A673 (cell line): ENCODE measurements at regions not wholly inside any gene's neighbourhood (a gene's known extent, or its start where the extent isn't known, plus 50 kb on each side); places are given as distances from the start of the nearest gene placed in this dataset.

ENCODE experiments used
- BruUV-seq: library from RNA; stranded (reverse); fragments of 400-500 nt; replicated peaks from 2 replicates; lab custom pipeline; 2021; lab: Mats Ljungman, UMichigan
- CTCF ChIA-PET: fragments of 300-600 bp; sonication (Branson Sonifier 250); formaldehyde crosslinking; loops from one replicate; lab custom pipeline; 2022; ENCODE audit warnings: antibody characterized with exemption; lab: Charles Lee
- POLR2A ChIA-PET: fragments of 300-600 bp; sonication (Branson Sonifier 250); formaldehyde crosslinking; loops from one replicate; lab custom pipeline; 2022; ENCODE audit warnings: antibody characterized with exemption; ENCODE audit not compliant: low non-redundant PET; lab: Charles Lee
- DNase-seq: peaks from one replicate; pipeline ENCODE4 v3.0.0-alpha.2; 2015; ENCODE audit warnings: low spot score
- H3K27ac ChIP-seq: fragments of 200-600 bp; sonication (generic); 2 replicates; pipeline ENCODE4 v1.5.1; 2016; ENCODE audit warnings: mixed run types, low read depth, mild to moderate bottlenecking, mixed read lengths, antibody characterized with exemption, low read length; ENCODE audit not compliant: poor library complexity, severe bottlenecking
- H3K27me3 ChIP-seq: fragments of 200-600 bp; sonication (generic); replicated peaks from 2 replicates; pipeline ENCODE4 v1.6.1; 2017; ENCODE audit warnings: mixed run types, low read depth, mild to moderate bottlenecking, mixed read lengths, antibody characterized with exemption, low read length; ENCODE audit not compliant: insufficient read depth, poor library complexity
- H3K36me3 ChIP-seq: fragments of 200-600 bp; sonication (generic); 2 replicates; pipeline ENCODE4 v1.6.1; 2016; ENCODE audit warnings: mixed run types, mild to moderate bottlenecking, mixed read lengths, antibody characterized with exemption, low read length; ENCODE audit not compliant: insufficient read depth, poor library complexity, severe bottlenecking
- H3K4me1 ChIP-seq: fragments of 200-600 bp; sonication (generic); 2 replicates; pipeline ENCODE4 v1.6.1; 2017; ENCODE audit warnings: mixed run types, mild to moderate bottlenecking, mixed read lengths, antibody characterized with exemption, low read length; ENCODE audit not compliant: insufficient read depth, poor library complexity, severe bottlenecking
- H3K4me3 ChIP-seq: fragments of 200-600 bp; sonication (generic); 2 replicates; pipeline ENCODE4 v1.5.1; 2016; ENCODE audit warnings: low read depth, mixed run types, mild to moderate bottlenecking, mixed read lengths, low read length; ENCODE audit not compliant: poor library complexity, severe bottlenecking
- H3K9me3 ChIP-seq: fragments of 200-600 bp; sonication (generic); 2 replicates; pipeline ENCODE4 v1.6.1; 2016; ENCODE audit warnings: mixed run types, low read depth, mild to moderate bottlenecking, mixed read lengths, antibody characterized with exemption, low read length; ENCODE audit not compliant: poor library complexity, severe bottlenecking
- EZH2 ChIP-seq: fragments of 200-600 bp; sonication (generic); IDR thresholded peaks from 2 replicates; pipeline ENCODE4 v1.6.1; 2017; ENCODE audit warnings: borderline replicate concordance, low read depth, mild to moderate bottlenecking, mixed read lengths, antibody characterized with exemption, low read length; ENCODE audit not compliant: poor library complexity, severe bottlenecking
- intact Hi-C: fragments of 100-400 bp; cut with micrococcal nuclease; formaldehyde crosslinking; loops from one replicate; pipeline ENCODE4 v1.10.0; 2022; ENCODE audit not compliant: unreplicated experiment
- TF ChIP-seq, protein P1 (sequence below): fragments of 300-800, 200-600 bp; sonication (generic); conservative IDR thresholded peaks from 2 replicates; pipeline ENCODE4 v1.5.1; 2017; ENCODE audit warnings: low read depth, mild to moderate bottlenecking, antibody characterized with exemption, low read length, moderate library complexity, mixed read lengths

DNA sequence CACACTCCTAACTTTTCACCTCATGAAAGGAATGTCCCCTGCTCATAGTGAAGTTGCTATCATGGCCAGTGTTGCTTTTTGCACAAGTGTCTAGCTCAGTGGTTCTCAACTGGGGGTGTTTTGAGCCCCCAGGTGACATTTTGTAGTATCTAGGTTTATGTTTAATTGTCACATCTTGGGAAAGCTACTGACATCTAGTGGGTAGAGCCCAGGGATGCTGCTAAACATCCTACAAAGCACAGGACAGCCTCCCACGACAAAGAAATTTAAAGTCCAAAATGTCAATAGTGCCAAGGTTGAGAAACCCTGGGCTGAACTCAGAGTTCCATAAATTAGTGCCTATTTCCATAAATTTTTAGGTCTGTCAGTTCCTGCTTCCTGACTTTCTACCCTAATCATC lies 70.7 kb upstream of the HCCS start:
- H3K9me3 ChIP-seq: no peaks in the 10 kb centered on the region
- H3K27ac ChIP-seq: no peak overlapping the region
- TF ChIP-seq, protein P1, sequence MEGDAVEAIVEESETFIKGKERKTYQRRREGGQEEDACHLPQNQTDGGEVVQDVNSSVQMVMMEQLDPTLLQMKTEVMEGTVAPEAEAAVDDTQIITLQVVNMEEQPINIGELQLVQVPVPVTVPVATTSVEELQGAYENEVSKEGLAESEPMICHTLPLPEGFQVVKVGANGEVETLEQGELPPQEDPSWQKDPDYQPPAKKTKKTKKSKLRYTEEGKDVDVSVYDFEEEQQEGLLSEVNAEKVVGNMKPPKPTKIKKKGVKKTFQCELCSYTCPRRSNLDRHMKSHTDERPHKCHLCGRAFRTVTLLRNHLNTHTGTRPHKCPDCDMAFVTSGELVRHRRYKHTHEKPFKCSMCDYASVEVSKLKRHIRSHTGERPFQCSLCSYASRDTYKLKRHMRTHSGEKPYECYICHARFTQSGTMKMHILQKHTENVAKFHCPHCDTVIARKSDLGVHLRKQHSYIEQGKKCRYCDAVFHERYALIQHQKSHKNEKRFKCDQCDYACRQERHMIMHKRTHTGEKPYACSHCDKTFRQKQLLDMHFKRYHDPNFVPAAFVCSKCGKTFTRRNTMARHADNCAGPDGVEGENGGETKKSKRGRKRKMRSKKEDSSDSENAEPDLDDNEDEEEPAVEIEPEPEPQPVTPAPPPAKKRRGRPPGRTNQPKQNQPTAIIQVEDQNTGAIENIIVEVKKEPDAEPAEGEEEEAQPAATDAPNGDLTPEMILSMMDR: 0 out of 2 replicates have a peak, but pooled peaks have one; percentile 9
- no peak for TF ChIP-seq EZH2
- no peaks in the 10 kb centered on the region for H3K36me3 ChIP-seq
- DNase-seq: no peak
- POLR2A ChIA-PET: no interaction called here
- H3K27me3 ChIP-seq: no peaks in the 10 kb centered on the region
- CTCF ChIA-PET: no interaction called here
- intact Hi-C loops: no loop called here
- H3K4me3 ChIP-seq: no peak overlapping the region
- H3K4me1 ChIP-seq: no peaks in the 10 kb centered on the region
- no TSS peak for BruUV-seq

DNA sequence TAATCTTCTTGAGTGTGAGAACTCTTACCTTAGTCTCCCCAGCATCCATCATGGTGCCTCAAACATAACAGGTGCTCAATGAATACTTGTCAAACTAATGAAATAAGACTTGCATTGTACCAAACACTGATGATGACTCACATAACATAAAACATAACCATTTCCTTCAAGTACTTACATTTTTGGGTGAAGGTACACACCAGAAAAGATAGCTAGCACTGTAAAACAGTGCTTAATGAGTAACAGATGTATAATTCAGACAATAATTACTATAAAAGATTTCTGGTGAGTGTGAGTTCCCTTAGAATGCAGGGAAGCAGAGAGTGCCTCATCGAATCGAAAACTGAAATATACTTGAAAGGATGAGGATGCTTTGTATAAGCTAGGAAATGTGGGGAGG lies 70.1 kb upstream of the HCCS start:
- intact Hi-C loops: no loop called here
- H3K4me3 ChIP-seq: no peak overlapping the region
- ChIA-PET POLR2A (no interaction called here), CTCF (no interaction called here)
- H3K4me1 ChIP-seq: no peaks in the 10 kb centered on the region
- no TSS peak for BruUV-seq
- H3K27me3 ChIP-seq: no peaks in the 10 kb centered on the region
- no peak overlapping the region for H3K27ac ChIP-seq
- DNase-seq: no peak
- TF ChIP-seq, protein P1: no peak
- H3K9me3 ChIP-seq: no peaks in the 10 kb centered on the region
- no peaks in the 10 kb centered on the region for H3K36me3 ChIP-seq

DNA sequence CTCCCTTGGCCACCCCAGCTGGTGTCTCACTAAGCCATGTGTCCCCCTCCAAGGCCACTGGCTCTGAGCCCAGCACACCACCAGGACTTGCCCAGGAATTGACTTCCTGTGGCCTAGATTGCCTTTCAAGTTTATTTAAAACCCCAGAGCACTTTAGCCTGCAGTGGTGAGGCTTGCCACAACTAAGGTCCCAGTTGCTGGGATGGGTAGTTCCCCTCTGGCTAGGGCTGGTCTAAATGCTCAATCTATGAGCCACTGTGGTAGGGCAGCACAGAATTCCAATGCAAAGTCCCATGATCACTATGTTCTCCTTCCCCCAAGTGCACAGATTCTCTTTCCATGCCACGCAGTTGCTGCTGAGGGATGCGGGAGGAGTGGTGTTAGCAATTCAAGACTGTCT lies 61.1 kb upstream of the HCCS start:
- intact Hi-C loops: no loop called here
- H3K27ac ChIP-seq: no peak overlapping the region
- H3K36me3 ChIP-seq: no peaks in the 10 kb centered on the region
- POLR2A ChIA-PET: no interaction called here
- no peak for DNase-seq
- TF ChIP-seq EZH2: no peak
- TF ChIP-seq, protein P1: no peak
- BruUV-seq: no TSS peak
- H3K4me1 ChIP-seq: no peaks in the 10 kb centered on the region
- H3K27me3 ChIP-seq: no peaks in the 10 kb centered on the region
- H3K4me3 ChIP-seq: no peak overlapping the region
- no peaks in the 10 kb centered on the region for H3K9me3 ChIP-seq
- CTCF ChIA-PET: no interaction called here
